ENCODE measurements at regions not wholly inside any gene's neighbourhood (a gene's known extent, or its start where the extent isn't known, plus 50 kb on each side); places are given as distances from the start of the nearest gene placed in this dataset.

DNA sequence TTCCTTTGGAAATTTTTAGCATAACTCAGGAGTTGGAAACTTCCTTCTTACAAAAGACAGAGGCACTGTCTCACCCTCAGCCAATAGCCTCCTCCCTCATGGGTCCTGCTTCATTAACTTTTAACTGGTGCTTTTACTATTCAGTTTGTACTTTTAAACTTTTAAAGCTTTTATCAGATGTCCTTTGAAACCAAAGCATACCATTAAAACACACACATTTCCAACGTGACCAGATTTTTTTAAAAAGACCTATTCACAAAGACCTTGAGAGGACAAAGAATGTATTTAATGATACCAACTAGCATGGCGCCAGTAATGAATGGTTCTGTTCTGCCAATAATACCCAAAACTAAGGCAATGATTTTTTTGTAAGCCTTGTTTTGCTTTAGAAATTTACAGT, 173.6 kb upstream of the EEA1 start:
- Histone ChIP-seq H3K9ac (ENCODE audit: low read length) (no peak overlapping the region), H3K79me2 (replicated peaks; ENCODE audit: insufficient read depth, low read length) (no peaks in the 10 kb centered on the region), H4K20me1 (ENCODE audit: insufficient read depth) (no peaks in the 10 kb centered on the region), H3K36me3 (ENCODE audit: insufficient read depth, low read length) (no peaks in the 10 kb centered on the region), H3K4me3 (ENCODE audit: low read length) (no peak overlapping the region), H3F3A (ENCODE audit: insufficient read depth, low read length, poor library complexity, severe bottlenecking) (no peaks in the 10 kb centered on the region), H3K27me3 (ENCODE audit: insufficient read depth, low read depth, low read length) (no peaks in the 10 kb centered on the region), H3K9me3 (ENCODE audit: low read length) (no peaks in the 10 kb centered on the region), H3K4me2 (ENCODE audit: low read length) (no peak overlapping the region), H3K27ac (ENCODE audit: low read length) (no peak overlapping the region), H2AFZ (ENCODE audit: low read depth, low read length) (no peak overlapping the region), H3K9me2 (ENCODE audit: insufficient read depth, low read length) (no peaks in the 10 kb centered on the region)
- no peak for TF ChIP-seq RAD21 (conservative IDR thresholded peaks at IDR 0.05)
- no peak for TF ChIP-seq EP300 (conservative IDR thresholded peaks at IDR 0.05; ENCODE audit: poor library complexity, severe bottlenecking)
- no peak for TF ChIP-seq MXI1 (conservative IDR thresholded peaks at IDR 0.05; ENCODE audit: poor library complexity, severe bottlenecking)
- TF ChIP-seq CTCF (IDR thresholded peaks at IDR 0.05; ENCODE audit: poor library complexity, severe bottlenecking): no peak
- no peak for TF ChIP-seq SMC3 (conservative IDR thresholded peaks at IDR 0.05; ENCODE audit: poor library complexity)
- TF ChIP-seq REST (IDR thresholded peaks at IDR 0.05; ENCODE audit: borderline replicate concordance): no peak
- no peak for TF ChIP-seq POLR2AphosphoS5 (IDR thresholded peaks at IDR 0.05)
- TF ChIP-seq TAF1 (IDR thresholded peaks at IDR 0.05; ENCODE audit: low read depth): no peak
- no peak for TF ChIP-seq EZH2 (IDR thresholded peaks at IDR 0.05; ENCODE audit: borderline replicate concordance, insufficient read depth, low read length, poor library complexity, severe bottlenecking)

DNA sequence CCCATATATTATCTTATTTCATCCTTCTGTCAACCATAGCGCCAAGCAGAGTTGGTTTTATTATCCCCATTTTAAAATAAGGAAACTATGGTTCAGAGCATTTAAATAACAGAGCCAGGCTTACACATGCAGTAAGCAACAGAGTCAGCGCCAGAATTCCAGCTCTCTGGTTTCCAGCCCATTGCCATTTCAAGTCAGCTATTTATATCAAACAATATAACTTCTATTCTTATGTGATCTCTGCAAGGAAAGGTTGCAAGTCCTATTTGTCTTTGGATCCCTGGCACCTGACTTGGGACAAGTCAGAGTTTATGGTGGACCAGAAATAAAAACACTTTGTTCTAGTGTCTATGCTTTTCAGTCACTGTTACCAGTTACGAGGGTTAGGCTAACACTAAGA, 174.1 kb upstream of the EEA1 start:
- Histone ChIP-seq H3F3A (ENCODE audit: insufficient read depth, low read length, poor library complexity, severe bottlenecking) (no peaks in the 10 kb centered on the region), H3K9me3 (ENCODE audit: low read length) (no peaks in the 10 kb centered on the region), H3K9ac (ENCODE audit: low read length) (no peak overlapping the region), H3K4me3 (ENCODE audit: low read length) (no peak overlapping the region), H3K4me2 (ENCODE audit: low read length) (no peak overlapping the region), H3K79me2 (replicated peaks; ENCODE audit: insufficient read depth, low read length) (no peaks in the 10 kb centered on the region), H3K9me2 (ENCODE audit: insufficient read depth, low read length) (no peaks in the 10 kb centered on the region), H3K27me3 (ENCODE audit: insufficient read depth, low read depth, low read length) (no peaks in the 10 kb centered on the region), H4K20me1 (ENCODE audit: insufficient read depth) (no peaks in the 10 kb centered on the region), H2AFZ (ENCODE audit: low read depth, low read length) (no peak overlapping the region), H3K36me3 (ENCODE audit: insufficient read depth, low read length) (no peaks in the 10 kb centered on the region), H3K27ac (ENCODE audit: low read length) (no peak overlapping the region)
- TF ChIP-seq REST (IDR thresholded peaks at IDR 0.05; ENCODE audit: borderline replicate concordance) (no peak), RAD21 (conservative IDR thresholded peaks at IDR 0.05) (no peak), TAF1 (IDR thresholded peaks at IDR 0.05; ENCODE audit: low read depth) (no peak), EZH2 (IDR thresholded peaks at IDR 0.05; ENCODE audit: borderline replicate concordance, insufficient read depth, low read length, poor library complexity, severe bottlenecking) (no peak), POLR2AphosphoS5 (IDR thresholded peaks at IDR 0.05) (no peak), MXI1 (conservative IDR thresholded peaks at IDR 0.05; ENCODE audit: poor library complexity, severe bottlenecking) (no peak), CTCF (IDR thresholded peaks at IDR 0.05; ENCODE audit: poor library complexity, severe bottlenecking) (no peak), EP300 (conservative IDR thresholded peaks at IDR 0.05; ENCODE audit: poor library complexity, severe bottlenecking) (no peak), SMC3 (conservative IDR thresholded peaks at IDR 0.05; ENCODE audit: poor library complexity) (no peak)

All from neural cell (in vitro differentiated cells).